ENCODE measurements at regions not wholly inside any gene's neighbourhood (a gene's known extent, or its start where the extent isn't known, plus 50 kb on each side); places are given as distances from the start of the nearest gene placed in this dataset.

DNA sequence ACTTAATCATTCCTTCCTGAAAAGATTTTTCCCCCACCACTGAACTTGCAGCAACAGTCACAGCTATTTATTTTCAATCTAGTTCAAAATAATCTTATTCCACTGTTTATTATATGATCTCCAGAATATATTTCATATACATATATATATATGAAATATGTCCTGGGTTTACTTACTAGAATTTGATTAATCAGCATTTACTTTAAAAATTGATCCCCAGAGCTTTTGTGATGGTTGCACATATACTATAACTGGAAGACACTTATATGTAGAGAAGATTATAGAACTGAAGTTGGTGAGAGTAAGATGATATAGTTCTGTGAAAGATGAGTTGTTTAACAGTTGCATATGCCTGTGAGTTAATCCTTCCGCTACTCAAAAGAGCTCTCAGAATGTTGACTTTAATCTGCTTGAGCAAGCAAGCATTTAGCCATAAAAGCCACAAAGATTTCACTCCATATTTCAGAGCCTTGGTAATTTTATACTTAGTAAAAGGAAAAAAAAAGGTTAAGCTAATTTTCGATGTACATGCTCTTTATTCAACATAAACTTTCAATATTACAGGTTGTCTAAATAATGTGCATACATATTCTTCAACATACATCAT, 399.3 kb upstream of the CDH9 start:
- H3K4me3 ChIP-seq (ENCODE audit: low read depth, low read length) = no peak overlapping the region
- TF ChIP-seq, protein P1, sequence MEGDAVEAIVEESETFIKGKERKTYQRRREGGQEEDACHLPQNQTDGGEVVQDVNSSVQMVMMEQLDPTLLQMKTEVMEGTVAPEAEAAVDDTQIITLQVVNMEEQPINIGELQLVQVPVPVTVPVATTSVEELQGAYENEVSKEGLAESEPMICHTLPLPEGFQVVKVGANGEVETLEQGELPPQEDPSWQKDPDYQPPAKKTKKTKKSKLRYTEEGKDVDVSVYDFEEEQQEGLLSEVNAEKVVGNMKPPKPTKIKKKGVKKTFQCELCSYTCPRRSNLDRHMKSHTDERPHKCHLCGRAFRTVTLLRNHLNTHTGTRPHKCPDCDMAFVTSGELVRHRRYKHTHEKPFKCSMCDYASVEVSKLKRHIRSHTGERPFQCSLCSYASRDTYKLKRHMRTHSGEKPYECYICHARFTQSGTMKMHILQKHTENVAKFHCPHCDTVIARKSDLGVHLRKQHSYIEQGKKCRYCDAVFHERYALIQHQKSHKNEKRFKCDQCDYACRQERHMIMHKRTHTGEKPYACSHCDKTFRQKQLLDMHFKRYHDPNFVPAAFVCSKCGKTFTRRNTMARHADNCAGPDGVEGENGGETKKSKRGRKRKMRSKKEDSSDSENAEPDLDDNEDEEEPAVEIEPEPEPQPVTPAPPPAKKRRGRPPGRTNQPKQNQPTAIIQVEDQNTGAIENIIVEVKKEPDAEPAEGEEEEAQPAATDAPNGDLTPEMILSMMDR (IDR thresholded peaks at IDR 0.05; ENCODE audit: low read depth, low read length) = no peak

DNA sequence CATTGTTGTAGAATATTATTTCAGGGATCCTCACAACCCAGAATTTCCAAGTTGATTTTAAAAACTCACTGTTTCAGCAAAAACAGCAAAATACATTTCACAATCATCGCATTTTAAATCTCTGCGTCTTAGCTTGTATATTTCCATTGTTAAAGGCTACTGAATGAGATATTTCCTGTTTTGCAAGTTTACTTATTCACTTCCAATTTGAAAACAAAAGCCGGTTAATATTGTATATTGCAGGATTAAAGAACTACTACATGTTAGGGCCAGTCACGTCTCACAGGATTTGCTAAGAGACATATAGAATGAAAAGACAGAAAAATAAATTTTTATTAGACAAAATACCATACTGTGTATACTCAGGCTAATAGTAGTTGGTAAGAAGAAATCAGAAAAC, 395.9 kb upstream of the CDH9 start:
- TF ChIP-seq, protein P1 (IDR thresholded peaks at IDR 0.05; ENCODE audit: low read depth, low read length) = no peak
- no peak overlapping the region for H3K4me3 ChIP-seq (ENCODE audit: low read depth, low read length)

DNA sequence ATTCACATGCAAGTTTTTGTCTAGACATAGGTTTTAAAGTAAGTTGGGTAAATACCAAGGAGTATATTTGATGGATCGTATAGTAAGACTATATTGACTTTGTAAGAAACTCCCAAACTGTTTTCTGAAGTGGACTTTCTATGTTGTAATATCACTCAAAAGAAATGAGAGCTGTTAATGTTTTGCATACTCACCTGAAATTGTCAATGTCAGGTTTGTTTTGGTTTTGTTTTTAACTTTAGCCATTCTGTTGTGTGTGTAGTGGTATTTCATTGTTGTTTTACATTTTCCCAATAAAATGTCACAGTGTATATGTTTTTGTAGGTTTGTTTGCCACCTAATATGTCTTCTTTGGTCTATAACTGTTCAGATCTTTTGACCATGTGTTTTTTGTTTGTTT, 375.7 kb upstream of the CDH9 start:
- TF ChIP-seq, protein P1 (IDR thresholded peaks at IDR 0.05; ENCODE audit: low read depth, low read length) = no peak

DNA sequence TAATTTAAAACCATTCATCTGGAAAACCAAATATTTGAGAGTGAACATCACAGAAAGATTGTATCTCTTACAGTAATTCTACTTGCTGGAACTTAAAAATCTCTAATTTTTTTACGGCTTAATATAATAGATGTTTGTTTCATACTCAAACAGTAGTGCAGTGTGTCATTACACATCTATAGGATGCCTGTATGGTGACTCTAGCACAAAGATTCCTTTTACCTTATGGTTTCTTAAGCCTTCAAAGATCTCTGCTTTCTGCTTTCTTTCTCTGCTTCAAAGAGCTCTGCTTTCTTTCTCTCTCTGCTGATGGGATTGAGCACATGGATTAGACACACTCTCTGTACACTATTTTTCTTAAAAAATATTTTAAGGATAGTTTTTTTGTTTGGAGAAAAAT, 374.0 kb upstream of the CDH9 start:
- no peak overlapping the region for H3K4me3 ChIP-seq (ENCODE audit: low read depth, low read length)
- TF ChIP-seq, protein P1 (IDR thresholded peaks at IDR 0.05; ENCODE audit: low read depth, low read length) = no peak

More for the DNA sequence above, 375.7 kb upstream of the CDH9 start:
- no peak overlapping the region for H3K4me3 ChIP-seq (ENCODE audit: low read depth, low read length)

DNA sequence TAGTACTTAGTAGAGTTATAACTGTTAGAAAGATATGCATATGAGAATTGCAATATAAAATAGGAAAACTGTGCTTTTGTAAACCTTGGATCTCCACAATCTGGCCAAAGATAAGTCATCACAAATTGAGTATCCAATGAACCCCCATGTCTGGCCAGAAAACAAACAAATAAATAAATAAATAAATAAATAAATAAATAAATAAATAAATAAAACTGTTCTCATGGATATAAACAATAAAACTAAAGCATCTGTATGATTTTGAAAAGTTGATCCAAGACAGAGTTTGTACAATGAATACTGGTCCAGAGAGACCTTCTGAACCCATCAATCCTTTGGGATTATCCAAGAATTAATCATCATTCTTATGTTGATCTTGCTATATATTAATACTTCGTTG, 367.6 kb upstream of the CDH9 start:
- TF ChIP-seq, protein P1 (IDR thresholded peaks at IDR 0.05; ENCODE audit: low read depth, low read length) = no peak
- no peak overlapping the region for H3K4me3 ChIP-seq (ENCODE audit: low read depth, low read length)

DNA sequence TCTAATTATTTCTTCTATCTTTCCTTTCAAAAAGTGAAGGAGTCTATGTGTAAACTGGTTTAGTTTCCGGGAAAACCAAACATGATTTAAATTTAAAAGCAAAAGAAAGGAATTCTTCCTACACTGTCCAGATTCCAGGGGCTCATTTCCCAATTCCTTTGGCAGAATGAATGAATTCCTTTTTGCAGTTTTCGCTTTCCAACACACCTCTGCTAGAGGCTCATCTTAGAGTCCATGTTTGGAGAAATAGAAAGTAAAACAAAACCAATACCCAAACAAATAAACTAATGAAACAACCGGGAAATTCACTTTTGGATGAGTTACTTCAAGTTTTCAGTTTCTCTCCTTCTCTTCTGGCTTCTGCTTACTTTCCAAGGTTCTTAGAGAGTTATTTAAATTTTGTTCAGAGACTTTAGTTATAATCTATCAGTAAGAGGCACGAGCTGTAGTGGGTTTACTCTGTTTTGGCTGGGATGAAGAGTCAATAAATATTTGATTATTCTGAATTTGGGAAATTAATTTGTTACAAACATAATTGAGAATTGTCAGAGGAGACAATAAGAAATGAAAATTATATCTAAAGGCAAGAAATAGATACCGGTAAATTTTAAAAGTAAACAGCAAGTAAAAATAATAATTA, 365.0 kb upstream of the CDH9 start:
- peak overlapping the region; percentile 53 for H3K4me3 ChIP-seq (ENCODE audit: low read depth, low read length)
- TF ChIP-seq, protein P1 (IDR thresholded peaks at IDR 0.05; ENCODE audit: low read depth, low read length) = no peak

DNA sequence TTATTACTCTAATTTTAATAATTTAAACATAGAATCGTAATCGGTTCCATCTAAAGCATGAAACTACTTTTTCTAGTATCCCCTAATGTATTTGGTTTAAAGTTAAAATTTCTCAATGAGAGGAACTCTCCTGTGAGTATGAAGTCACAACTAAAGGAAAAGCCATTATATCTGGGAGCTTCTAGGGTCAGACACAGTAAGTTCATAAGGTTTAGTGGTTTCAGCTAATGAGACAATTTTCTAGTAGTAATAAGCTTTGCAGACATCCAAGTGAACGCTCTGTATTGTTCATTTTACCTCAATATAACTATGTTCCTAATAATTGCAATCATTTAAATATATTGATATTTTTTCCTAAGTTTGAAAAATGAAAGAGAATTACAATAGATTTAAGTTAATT, 364.4 kb upstream of the CDH9 start:
- peak overlapping the region; percentile 53; the same call in 1 of the 2 replicates for H3K4me3 ChIP-seq (ENCODE audit: low read depth, low read length)
- TF ChIP-seq, protein P1 (IDR thresholded peaks at IDR 0.05; ENCODE audit: low read depth, low read length) = no peak

All from WI38 (cell line).